HCT116 (cell line): ENCODE measurements at regions not wholly inside any gene's neighbourhood (a gene's known extent, or its start where the extent isn't known, plus 50 kb on each side); places are given as distances from the start of the nearest gene placed in this dataset.

Source experiments
- ATAC-seq: fragments of 200-7000 bp; cut with Tn5 transposase; 2 replicates; pipeline ENCODE4 v1.9.1; 2020; ENCODE audit warnings: mild to moderate bottlenecking, moderate library complexity
- BruUV-seq: library from RNA; stranded (reverse); fragments of 400-500 nt; replicated peaks from 2 replicates; lab custom pipeline; 2021; lab: Mats Ljungman, UMichigan
- CTCF ChIA-PET: fragments of 300-600 bp; sonication (Branson Sonifier 250); formaldehyde crosslinking; loops from one replicate; lab custom pipeline; 2021; ENCODE audit warnings: antibody characterized with exemption; lab: Charles Lee
- POLR2A ChIA-PET: fragments of 300-600, 350-600 bp; sonication (Branson Sonifier 250); formaldehyde crosslinking; loops from one replicate; lab custom pipeline; 2021; ENCODE audit warnings: antibody characterized with exemption; lab: Charles Lee
- RAD21 ChIA-PET, 2 experiments: fragments of 300-600 bp; sonication (Branson Sonifier 250); formaldehyde crosslinking; loops; one replicate each; lab custom pipeline; 2023; ENCODE audit warnings: low total read pairs in 2 of 2; ENCODE audit not compliant: uncharacterized antibody in 2 of 2, unreplicated experiment in 2 of 2, low non-redundant PET in 1 of 2; lab: Charles Lee
- DNase-seq: peaks from one replicate; pipeline ENCODE4 v3.0.0-alpha.2; 2010; ENCODE audit warnings: low read depth, low spot score
- H2AFZ ChIP-seq: fragments of 200-600 bp; shearing (Covaris generic), sonication (generic); 2 replicates; pipeline ENCODE4 v1.6.1; 2017; ENCODE audit warnings: low read depth, mixed run types, mixed read lengths, antibody characterized with exemption, low read length; ENCODE audit not compliant: poor library complexity, severe bottlenecking
- H3K27ac ChIP-seq: 2 replicates; pipeline ENCODE4 v1.5.1; 2012; ENCODE audit warnings: low read depth, low read length
- H3K27me3 ChIP-seq: fragments of 200-600 bp; sonication (generic); 2 replicates; pipeline ENCODE4 v1.6.1; 2016; ENCODE audit warnings: mixed run types, low read length, mixed read lengths; ENCODE audit not compliant: insufficient read depth
- H3K36me3 ChIP-seq, 2 experiments: fragments of 200-500 bp in 1 of 2; fragments of 200-600 bp in 1 of 2; sonication (Bioruptor generic) in 1 of 2; sonication (generic) in 1 of 2; 2 replicates each; pipeline versions ENCODE4 v1.5.1 to v1.6.1; 2014 to 2016; ENCODE audit warnings: low read length in 2 of 2, inconsistent platforms in 1 of 2, mixed read lengths in 1 of 2, mixed run types in 1 of 2; ENCODE audit not compliant: insufficient read depth in 2 of 2, control insufficient read depth in 1 of 2
- H3K4me1 ChIP-seq, 2 experiments: fragments of 200-600 bp in 1 of 2; sonication (generic) in 1 of 2; 2 replicates each; pipeline versions ENCODE4 v1.5.1 to v1.6.1; 2012 to 2017; ENCODE audit warnings: low read length in 2 of 2, inconsistent platforms in 1 of 2, mild to moderate bottlenecking in 1 of 2, mixed read lengths in 1 of 2, mixed run types in 1 of 2, moderate library complexity in 1 of 2; ENCODE audit not compliant: insufficient read depth in 2 of 2, control insufficient read depth in 1 of 2
- H3K4me2 ChIP-seq: fragments of 200-600 bp; sonication (generic); 2 replicates; pipeline ENCODE4 v1.6.1; 2017; ENCODE audit warnings: mixed run types, low read length, mixed read lengths
- H3K4me3 ChIP-seq, 2 experiments: fragments of 200-600 bp in 1 of 2; sonication (generic) in 1 of 2; replicated peaks in 1 of 2; 2 replicates each; pipeline ENCODE4 v1.5.1; 2011 to 2016; ENCODE audit warnings: low read length in 2 of 2, control low read depth in 1 of 2, low read depth in 1 of 2, mild to moderate bottlenecking in 1 of 2, mixed read lengths in 1 of 2, mixed run types in 1 of 2
- H3K79me2 ChIP-seq: fragments of 200-600 bp; sonication (generic); 2 replicates; pipeline ENCODE4 v1.6.1; 2017; ENCODE audit warnings: mild to moderate bottlenecking, mixed run types, low read length, moderate library complexity, mixed read lengths; ENCODE audit not compliant: insufficient read depth
- H3K9ac ChIP-seq: fragments of 200-600 bp; sonication (generic); 2 replicates; pipeline ENCODE4 v1.6.1; 2016; ENCODE audit warnings: low read length, mixed read lengths
- H3K9me2 ChIP-seq: fragments of 200-600 bp; sonication (generic), shearing (Covaris generic); 2 replicates; pipeline ENCODE4 v1.6.1; 2017; ENCODE audit warnings: mixed run types, mild to moderate bottlenecking, moderate library complexity; ENCODE audit not compliant: insufficient read depth
- H3K9me3 ChIP-seq, 2 experiments: fragments of 200-500 bp in 1 of 2; fragments of 200-600 bp in 1 of 2; sonication (Bioruptor generic) in 1 of 2; sonication (generic) in 1 of 2; 2 replicates each; pipeline ENCODE4 v1.6.1; 2014 to 2017; ENCODE audit warnings: low read length in 2 of 2, mixed read lengths in 2 of 2, inconsistent platforms in 1 of 2, low read depth in 1 of 2, mild to moderate bottlenecking in 1 of 2, mixed run types in 1 of 2, moderate library complexity in 1 of 2; ENCODE audit not compliant: control insufficient read depth in 1 of 2, insufficient read depth in 1 of 2
- H4K20me1 ChIP-seq: fragments of 200-600 bp; sonication (generic), shearing (Covaris generic); 2 replicates; pipeline ENCODE4 v1.6.1; 2017; ENCODE audit warnings: mixed run types, mild to moderate bottlenecking, moderate library complexity; ENCODE audit not compliant: insufficient read depth
- ELF1 ChIP-seq: IDR thresholded peaks from 2 replicates; pipeline ENCODE4 v1.6.1; 2012; ENCODE audit warnings: low read depth, borderline replicate concordance
- FOSL1 ChIP-seq: IDR thresholded peaks from 2 replicates; pipeline ENCODE4 v1.6.1; 2012; ENCODE audit warnings: low read depth
- RAD21 ChIP-seq: IDR thresholded peaks from 2 replicates; pipeline ENCODE4 v1.6.1; 2012; ENCODE audit warnings: low read depth, mild to moderate bottlenecking
- intact Hi-C: fragments of 100-400 bp; cut with micrococcal nuclease; formaldehyde crosslinking; loops from 2 replicates; pipeline ENCODE4 v1.10.0; 2022
- TF ChIP-seq, protein P1 (sequence below): IDR thresholded peaks from 2 replicates; pipeline ENCODE4 v1.6.1; 2012
- TF ChIP-seq, protein P2 (sequence below): IDR thresholded peaks from 2 replicates; pipeline ENCODE4 v1.6.1; 2012; ENCODE audit warnings: low read depth

DNA sequence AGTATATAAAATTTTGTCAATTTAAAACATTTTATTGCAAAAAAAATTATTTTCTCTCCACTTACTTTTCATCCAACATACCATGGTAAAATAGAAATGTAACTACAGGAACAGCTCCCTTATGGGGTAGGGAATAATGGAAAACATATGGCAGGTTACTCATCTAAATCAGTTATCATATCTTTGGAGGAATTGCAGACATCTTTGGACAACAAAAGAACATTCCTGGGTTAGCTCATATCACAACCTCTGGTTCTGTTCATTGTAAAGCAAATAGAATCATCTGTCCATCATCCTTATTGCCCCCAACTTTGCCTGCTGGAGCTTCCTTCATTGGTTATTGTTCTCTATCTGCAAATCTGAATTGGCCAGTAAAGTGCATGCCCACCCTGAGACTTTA is 387.5 kb upstream of the GRID2 start:
- no peak overlapping the region for H3K4me2 ChIP-seq
- no peaks in the 10 kb centered on the region for H3K79me2 ChIP-seq
- CTCF ChIA-PET = no interaction called here
- H3K9me2 ChIP-seq = no peaks in the 10 kb centered on the region
- POLR2A ChIA-PET = no interaction called here
- no peaks in the 10 kb centered on the region for H3K27me3 ChIP-seq
- RAD21 ChIA-PET = no interaction called here
- TF ChIP-seq, protein P1, sequence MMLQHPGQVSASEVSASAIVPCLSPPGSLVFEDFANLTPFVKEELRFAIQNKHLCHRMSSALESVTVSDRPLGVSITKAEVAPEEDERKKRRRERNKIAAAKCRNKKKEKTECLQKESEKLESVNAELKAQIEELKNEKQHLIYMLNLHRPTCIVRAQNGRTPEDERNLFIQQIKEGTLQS = no peak
- TF ChIP-seq ELF1 = no peak
- TF ChIP-seq, protein P2, sequence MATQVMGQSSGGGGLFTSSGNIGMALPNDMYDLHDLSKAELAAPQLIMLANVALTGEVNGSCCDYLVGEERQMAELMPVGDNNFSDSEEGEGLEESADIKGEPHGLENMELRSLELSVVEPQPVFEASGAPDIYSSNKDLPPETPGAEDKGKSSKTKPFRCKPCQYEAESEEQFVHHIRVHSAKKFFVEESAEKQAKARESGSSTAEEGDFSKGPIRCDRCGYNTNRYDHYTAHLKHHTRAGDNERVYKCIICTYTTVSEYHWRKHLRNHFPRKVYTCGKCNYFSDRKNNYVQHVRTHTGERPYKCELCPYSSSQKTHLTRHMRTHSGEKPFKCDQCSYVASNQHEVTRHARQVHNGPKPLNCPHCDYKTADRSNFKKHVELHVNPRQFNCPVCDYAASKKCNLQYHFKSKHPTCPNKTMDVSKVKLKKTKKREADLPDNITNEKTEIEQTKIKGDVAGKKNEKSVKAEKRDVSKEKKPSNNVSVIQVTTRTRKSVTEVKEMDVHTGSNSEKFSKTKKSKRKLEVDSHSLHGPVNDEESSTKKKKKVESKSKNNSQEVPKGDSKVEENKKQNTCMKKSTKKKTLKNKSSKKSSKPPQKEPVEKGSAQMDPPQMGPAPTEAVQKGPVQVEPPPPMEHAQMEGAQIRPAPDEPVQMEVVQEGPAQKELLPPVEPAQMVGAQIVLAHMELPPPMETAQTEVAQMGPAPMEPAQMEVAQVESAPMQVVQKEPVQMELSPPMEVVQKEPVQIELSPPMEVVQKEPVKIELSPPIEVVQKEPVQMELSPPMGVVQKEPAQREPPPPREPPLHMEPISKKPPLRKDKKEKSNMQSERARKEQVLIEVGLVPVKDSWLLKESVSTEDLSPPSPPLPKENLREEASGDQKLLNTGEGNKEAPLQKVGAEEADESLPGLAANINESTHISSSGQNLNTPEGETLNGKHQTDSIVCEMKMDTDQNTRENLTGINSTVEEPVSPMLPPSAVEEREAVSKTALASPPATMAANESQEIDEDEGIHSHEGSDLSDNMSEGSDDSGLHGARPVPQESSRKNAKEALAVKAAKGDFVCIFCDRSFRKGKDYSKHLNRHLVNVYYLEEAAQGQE = no peak
- no peaks in the 10 kb centered on the region for H4K20me1 ChIP-seq
- ATAC-seq = no peak
- no peaks in the 10 kb centered on the region for H3K9me3 ChIP-seq
- H3K9ac ChIP-seq = no peak overlapping the region
- BruUV-seq = no TSS peak
- H3K36me3 ChIP-seq = no peaks in the 10 kb centered on the region
- H3K4me3 ChIP-seq = no peak overlapping the region
- no peaks in the 10 kb centered on the region for H3K4me1 ChIP-seq
- H2AFZ ChIP-seq = no peak overlapping the region
- DNase-seq = no peak
- intact Hi-C loops = no loop called here
- H3K27ac ChIP-seq = no peak overlapping the region

DNA sequence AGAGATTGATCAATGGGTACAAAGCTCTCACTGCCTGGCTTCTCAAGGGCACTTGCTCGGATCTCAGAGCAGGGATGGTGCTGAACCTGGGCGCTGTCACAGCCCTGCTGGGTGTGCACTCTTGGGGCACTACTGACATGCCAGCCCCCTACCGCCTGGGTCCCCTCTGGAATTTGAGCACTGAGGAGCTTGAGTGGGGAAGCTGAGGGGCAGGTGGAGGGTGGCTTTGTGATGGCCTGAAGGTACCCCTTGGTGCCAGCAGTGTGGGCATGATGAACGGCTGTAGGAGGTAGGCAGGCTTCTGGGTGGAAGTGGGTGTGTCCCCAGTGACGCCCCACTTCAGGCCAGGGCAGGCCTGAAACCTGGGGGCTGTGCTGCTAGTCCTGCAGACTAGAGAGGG is 379.1 kb upstream of the GRID2 start:
- H3K27me3 ChIP-seq = no peaks in the 10 kb centered on the region
- TF ChIP-seq RAD21 (no peak), FOSL1 (no peak), ELF1 (no peak)
- no peaks in the 10 kb centered on the region for H3K9me3 ChIP-seq
- ATAC-seq (no peak), DNase-seq (no peak)
- no peaks in the 10 kb centered on the region for H3K36me3 ChIP-seq
- no TSS peak for BruUV-seq
- ChIA-PET POLR2A (no interaction called here), CTCF (no interaction called here), RAD21 (no interaction called here)
- no peak overlapping the region for H3K9ac ChIP-seq
- no peaks in the 10 kb centered on the region for H3K9me2 ChIP-seq
- no peaks in the 10 kb centered on the region for H3K79me2 ChIP-seq
- no peak overlapping the region for H3K27ac ChIP-seq
- no peak overlapping the region for H3K4me2 ChIP-seq
- H3K4me1 ChIP-seq = no peaks in the 10 kb centered on the region
- no peak overlapping the region for H2AFZ ChIP-seq
- no peak overlapping the region for H3K4me3 ChIP-seq
- H4K20me1 ChIP-seq = no peaks in the 10 kb centered on the region
- intact Hi-C loops = no loop called here
